HCT116 (cell line): ENCODE measurements at regions not wholly inside any gene's neighbourhood (a gene's known extent, or its start where the extent isn't known, plus 50 kb on each side); places are given as distances from the start of the nearest gene placed in this dataset.

Source experiments
- ATAC-seq: fragments of 200-7000 bp; cut with Tn5 transposase; 2 replicates; pipeline ENCODE4 v1.9.1; 2020; ENCODE audit warnings: mild to moderate bottlenecking, moderate library complexity
- BruUV-seq: library from RNA; stranded (reverse); fragments of 400-500 nt; replicated peaks from 2 replicates; lab custom pipeline; 2021; lab: Mats Ljungman, UMichigan
- CTCF ChIA-PET: fragments of 300-600 bp; sonication (Branson Sonifier 250); formaldehyde crosslinking; loops from one replicate; lab custom pipeline; 2021; ENCODE audit warnings: antibody characterized with exemption; lab: Charles Lee
- POLR2A ChIA-PET: fragments of 300-600, 350-600 bp; sonication (Branson Sonifier 250); formaldehyde crosslinking; loops from one replicate; lab custom pipeline; 2021; ENCODE audit warnings: antibody characterized with exemption; lab: Charles Lee
- RAD21 ChIA-PET, 2 experiments: fragments of 300-600 bp; sonication (Branson Sonifier 250); formaldehyde crosslinking; loops; one replicate each; lab custom pipeline; 2023; ENCODE audit warnings: low total read pairs in 2 of 2; ENCODE audit not compliant: uncharacterized antibody in 2 of 2, unreplicated experiment in 2 of 2, low non-redundant PET in 1 of 2; lab: Charles Lee
- DNase-seq: peaks from one replicate; pipeline ENCODE4 v3.0.0-alpha.2; 2010; ENCODE audit warnings: low read depth, low spot score
- H2AFZ ChIP-seq: fragments of 200-600 bp; shearing (Covaris generic), sonication (generic); 2 replicates; pipeline ENCODE4 v1.6.1; 2017; ENCODE audit warnings: low read depth, mixed run types, mixed read lengths, antibody characterized with exemption, low read length; ENCODE audit not compliant: poor library complexity, severe bottlenecking
- H3K27ac ChIP-seq: 2 replicates; pipeline ENCODE4 v1.5.1; 2012; ENCODE audit warnings: low read depth, low read length
- H3K27me3 ChIP-seq: fragments of 200-600 bp; sonication (generic); 2 replicates; pipeline ENCODE4 v1.6.1; 2016; ENCODE audit warnings: mixed run types, low read length, mixed read lengths; ENCODE audit not compliant: insufficient read depth
- H3K36me3 ChIP-seq, 2 experiments: fragments of 200-500 bp in 1 of 2; fragments of 200-600 bp in 1 of 2; sonication (Bioruptor generic) in 1 of 2; sonication (generic) in 1 of 2; 2 replicates each; pipeline versions ENCODE4 v1.5.1 to v1.6.1; 2014 to 2016; ENCODE audit warnings: low read length in 2 of 2, inconsistent platforms in 1 of 2, mixed read lengths in 1 of 2, mixed run types in 1 of 2; ENCODE audit not compliant: insufficient read depth in 2 of 2, control insufficient read depth in 1 of 2
- H3K4me1 ChIP-seq, 2 experiments: fragments of 200-600 bp in 1 of 2; sonication (generic) in 1 of 2; 2 replicates each; pipeline versions ENCODE4 v1.5.1 to v1.6.1; 2012 to 2017; ENCODE audit warnings: low read length in 2 of 2, inconsistent platforms in 1 of 2, mild to moderate bottlenecking in 1 of 2, mixed read lengths in 1 of 2, mixed run types in 1 of 2, moderate library complexity in 1 of 2; ENCODE audit not compliant: insufficient read depth in 2 of 2, control insufficient read depth in 1 of 2
- H3K4me2 ChIP-seq: fragments of 200-600 bp; sonication (generic); 2 replicates; pipeline ENCODE4 v1.6.1; 2017; ENCODE audit warnings: mixed run types, low read length, mixed read lengths
- H3K4me3 ChIP-seq, 2 experiments: fragments of 200-600 bp in 1 of 2; sonication (generic) in 1 of 2; replicated peaks in 1 of 2; 2 replicates each; pipeline ENCODE4 v1.5.1; 2011 to 2016; ENCODE audit warnings: low read length in 2 of 2, control low read depth in 1 of 2, low read depth in 1 of 2, mild to moderate bottlenecking in 1 of 2, mixed read lengths in 1 of 2, mixed run types in 1 of 2
- H3K79me2 ChIP-seq: fragments of 200-600 bp; sonication (generic); 2 replicates; pipeline ENCODE4 v1.6.1; 2017; ENCODE audit warnings: mild to moderate bottlenecking, mixed run types, low read length, moderate library complexity, mixed read lengths; ENCODE audit not compliant: insufficient read depth
- H3K9ac ChIP-seq: fragments of 200-600 bp; sonication (generic); 2 replicates; pipeline ENCODE4 v1.6.1; 2016; ENCODE audit warnings: low read length, mixed read lengths
- H3K9me2 ChIP-seq: fragments of 200-600 bp; sonication (generic), shearing (Covaris generic); 2 replicates; pipeline ENCODE4 v1.6.1; 2017; ENCODE audit warnings: mixed run types, mild to moderate bottlenecking, moderate library complexity; ENCODE audit not compliant: insufficient read depth
- H3K9me3 ChIP-seq, 2 experiments: fragments of 200-500 bp in 1 of 2; fragments of 200-600 bp in 1 of 2; sonication (Bioruptor generic) in 1 of 2; sonication (generic) in 1 of 2; 2 replicates each; pipeline ENCODE4 v1.6.1; 2014 to 2017; ENCODE audit warnings: low read length in 2 of 2, mixed read lengths in 2 of 2, inconsistent platforms in 1 of 2, low read depth in 1 of 2, mild to moderate bottlenecking in 1 of 2, mixed run types in 1 of 2, moderate library complexity in 1 of 2; ENCODE audit not compliant: control insufficient read depth in 1 of 2, insufficient read depth in 1 of 2
- H4K20me1 ChIP-seq: fragments of 200-600 bp; sonication (generic), shearing (Covaris generic); 2 replicates; pipeline ENCODE4 v1.6.1; 2017; ENCODE audit warnings: mixed run types, mild to moderate bottlenecking, moderate library complexity; ENCODE audit not compliant: insufficient read depth
- CBX3 ChIP-seq: IDR thresholded peaks from 2 replicates; pipeline ENCODE4 v1.6.1; 2012; ENCODE audit warnings: low read depth
- CTCF ChIP-seq, 3 experiments: fragments of 200-600 bp in 1 of 3; sonication (generic) in 1 of 3; IDR thresholded peaks in 2 of 3; conservative IDR thresholded peaks in 1 of 3; 2 replicates each; pipeline ENCODE4 v1.5.1; 2012 to 2017; ENCODE audit warnings: low read depth in 2 of 3, low read length in 2 of 3, antibody characterized with exemption in 1 of 3, borderline replicate concordance in 1 of 3, control low read depth in 1 of 3, mild to moderate bottlenecking in 1 of 3, mixed read lengths in 1 of 3, mixed run types in 1 of 3, moderate library complexity in 1 of 3; ENCODE audit not compliant: insufficient read depth in 1 of 3
- EGR1 ChIP-seq: IDR thresholded peaks from 2 replicates; pipeline ENCODE4 v1.6.1; 2012; ENCODE audit warnings: low read depth
- ELF1 ChIP-seq: IDR thresholded peaks from 2 replicates; pipeline ENCODE4 v1.6.1; 2012; ENCODE audit warnings: low read depth, borderline replicate concordance
- EZH2 ChIP-seq: fragments of 200-600 bp; sonication (generic); IDR thresholded peaks from 2 replicates; pipeline ENCODE4 v1.6.1; 2017; ENCODE audit warnings: antibody characterized with exemption, mixed run types
- EZH2phosphoT487 ChIP-seq: fragments of 200-600 bp; IDR thresholded peaks from 2 replicates; pipeline ENCODE4 v1.6.1; 2018; ENCODE audit warnings: antibody characterized with exemption, borderline replicate concordance
- FOSL1 ChIP-seq: IDR thresholded peaks from 2 replicates; pipeline ENCODE4 v1.6.1; 2012; ENCODE audit warnings: low read depth
- JUND ChIP-seq: IDR thresholded peaks from 2 replicates; pipeline ENCODE4 v1.6.1; 2012
- RAD21 ChIP-seq: IDR thresholded peaks from 2 replicates; pipeline ENCODE4 v1.6.1; 2012; ENCODE audit warnings: low read depth, mild to moderate bottlenecking
- SIN3A ChIP-seq: IDR thresholded peaks from 2 replicates; pipeline ENCODE4 v1.6.1; 2012; ENCODE audit warnings: low read depth
- SP1 ChIP-seq: IDR thresholded peaks from 2 replicates; pipeline ENCODE4 v1.6.1; 2012; ENCODE audit warnings: low read depth
- SRF ChIP-seq: IDR thresholded peaks from 2 replicates; pipeline ENCODE4 v1.6.1; 2012; ENCODE audit warnings: low read depth
- TCF7L2 ChIP-seq: IDR thresholded peaks from 2 replicates; pipeline ENCODE4 v1.7.0; 2011; ENCODE audit warnings: borderline replicate concordance, inconsistent platforms; ENCODE audit not compliant: insufficient read depth, insufficient read length; ENCODE audit errors: extremely low read depth
- ZFX ChIP-seq: fragments of 450-650 bp; IDR thresholded peaks from 2 replicates; pipeline ENCODE4 v1.6.1; 2017
- ZNF274 ChIP-seq: fragments of 200-500 bp; sonication (Bioruptor generic); IDR thresholded peaks from 2 replicates; pipeline ENCODE4 v1.6.1; 2014; ENCODE audit warnings: mild to moderate bottlenecking, low read depth, low read length, inconsistent platforms
- intact Hi-C: fragments of 100-400 bp; cut with micrococcal nuclease; formaldehyde crosslinking; loops from 2 replicates; pipeline ENCODE4 v1.10.0; 2022

DNA sequence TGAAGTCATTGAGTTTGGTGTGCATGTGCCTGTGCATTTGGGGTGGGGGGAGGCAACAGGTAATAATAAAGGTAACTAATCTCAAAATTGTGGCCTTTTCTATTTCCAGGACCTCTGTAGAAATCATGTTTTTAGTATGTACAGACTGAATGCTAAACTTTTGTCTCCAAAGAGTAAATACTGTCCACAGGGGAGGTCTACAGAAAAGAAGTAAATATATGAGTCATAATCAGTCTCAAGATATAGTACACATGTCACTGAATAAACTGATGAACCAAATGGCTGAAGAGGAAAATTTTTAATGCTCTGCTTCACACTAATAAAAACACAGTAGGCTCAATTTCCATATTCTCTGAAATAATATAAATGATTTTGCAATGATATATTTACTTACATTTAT is 440.4 kb upstream of the ZFP42 start:
- Histone ChIP-seq H3K4me2 (no peak overlapping the region), H3K9me2 (no peaks in the 10 kb centered on the region; the same call in 1 of the 2 replicates), H2AFZ (no peak overlapping the region), H3K9ac (no peak overlapping the region), H3K4me1 (peaks cover 0 to 3% of the 10 kb centered on the region in 2 experiments; a peak in 1 of 4 replicates), H3K36me3 (no peaks in the 10 kb centered on the region), H3K4me3 (no peak overlapping the region), H4K20me1 (no peaks in the 10 kb centered on the region), H3K27me3 (no peaks in the 10 kb centered on the region), H3K27ac (no peak overlapping the region), H3K9me3 (no peaks in the 10 kb centered on the region), H3K79me2 (no peaks in the 10 kb centered on the region)
- ChIA-PET CTCF (no interaction called here), RAD21 (no interaction called here), POLR2A (no interaction called here)
- no TSS peak for BruUV-seq
- ATAC-seq (no peak), DNase-seq (no peak)
- TF ChIP-seq TCF7L2 (no peak), ZFX (no peak), SIN3A (no peak), RAD21 (no peak), EGR1 (no peak), ELF1 (no peak), EZH2 (no peak), ZNF274 (no peak), FOSL1 (no peak), JUND (no peak)
- intact Hi-C loops: no loop called here

DNA sequence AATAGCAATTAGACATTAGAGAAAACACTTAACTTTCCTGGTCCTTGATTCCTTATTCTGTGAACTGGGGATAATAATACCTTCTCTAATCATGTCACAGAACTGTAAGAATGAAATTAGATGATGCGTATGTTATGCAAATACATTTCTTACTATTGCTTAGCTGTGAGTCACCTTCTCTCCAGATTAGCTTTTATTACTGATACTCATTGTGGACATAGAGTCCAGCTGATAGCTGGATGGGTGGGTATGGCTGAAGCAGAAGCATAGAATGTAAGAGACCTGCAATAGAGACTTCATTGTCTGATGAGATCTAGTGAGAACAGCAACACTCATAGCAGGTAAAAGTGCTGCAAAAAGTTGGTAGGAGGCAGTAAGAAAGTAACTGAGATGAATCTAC is 437.2 kb upstream of the ZFP42 start:
- no peaks in the 10 kb centered on the region for H3K27me3 ChIP-seq
- H3K9me2 ChIP-seq: no peaks in the 10 kb centered on the region; the same call in 1 of the 2 replicates
- POLR2A ChIA-PET: no interaction called here
- RAD21 ChIA-PET: no interaction called here
- H3K27ac ChIP-seq: no peak overlapping the region
- no peaks in the 10 kb centered on the region for H3K79me2 ChIP-seq
- no peak overlapping the region for H2AFZ ChIP-seq
- no peaks in the 10 kb centered on the region for H3K36me3 ChIP-seq
- H3K4me1 ChIP-seq: no peaks in the 10 kb centered on the region
- no peaks in the 10 kb centered on the region for H3K9me3 ChIP-seq
- ATAC-seq: no peak
- H3K4me2 ChIP-seq: no peak overlapping the region
- BruUV-seq: no TSS peak
- no peak overlapping the region for H3K4me3 ChIP-seq
- no peak overlapping the region for H3K9ac ChIP-seq
- DNase-seq: no peak
- H4K20me1 ChIP-seq: no peaks in the 10 kb centered on the region
- intact Hi-C loops: no loop called here
- CTCF ChIA-PET: no interaction called here
- TF ChIP-seq EGR1 (no peak), ZNF274 (no peak), CTCF (IDR thresholded peaks at IDR 0.05 in 2 of 3, conservative IDR thresholded peaks at IDR 0.05 in 1 of 3; ENCODE audit: borderline replicate concordance in 1 of 3, insufficient read depth in 1 of 3, low read depth in 2 of 3, low read length in 2 of 3) (no peak), SP1 (no peak), EZH2phosphoT487 (no peak), JUND (no peak), SRF (no peak), SIN3A (no peak), CBX3 (no peak)
